ENCODE measurements at regions not wholly inside any gene's neighbourhood (a gene's known extent, or its start where the extent isn't known, plus 50 kb on each side); places are given as distances from the start of the nearest gene placed in this dataset.

- ChIA-PET CTCF (no interaction called here), POLR2A (ENCODE audit: unreplicated experiment) (no interaction called here)
- no peaks in the 10 kb centered on the region for H3K36me3 ChIP-seq (ENCODE audit: low read depth)
- intact Hi-C loops (cut with micrococcal nuclease; ENCODE audit: unreplicated experiment), result no loop called here
- H3K27me3 ChIP-seq (ENCODE audit: insufficient read depth, low read depth), result no peaks in the 10 kb centered on the region
- no peaks in the 10 kb centered on the region for H3K9me2 ChIP-seq (ENCODE audit: insufficient read depth)
- no peaks in the 10 kb centered on the region for H4K20me1 ChIP-seq (ENCODE audit: insufficient read depth)
- DNase-seq, result no peak
- no peaks in the 10 kb centered on the region for H3K9me3 ChIP-seq (ENCODE audit: insufficient read depth, low read depth)
- BruUV-seq (replicated peaks), result no TSS peak
- TF ChIP-seq EZH2 (IDR thresholded peaks at IDR 0.05; ENCODE audit: low read depth), result no peak
- no peak overlapping the region for H3K27ac ChIP-seq
- no peak overlapping the region for H2AFZ ChIP-seq
- H3K4me2 ChIP-seq, result no peak overlapping the region
- no peak overlapping the region for H3K4me3 ChIP-seq
- no peaks in the 10 kb centered on the region for H3K4me1 ChIP-seq (replicated peaks; ENCODE audit: insufficient read depth)
- no peaks in the 10 kb centered on the region for H3F3A ChIP-seq (ENCODE audit: insufficient read depth, low read depth)
- H3K79me2 ChIP-seq (ENCODE audit: low read depth), result no peaks in the 10 kb centered on the region
Observed at GRCh38 chr4:117267317-117267716, 181.9 kb upstream of the TRAM1L1 start.

- CTCF ChIA-PET, result no interaction called here
- Histone ChIP-seq H3K4me2 (no peak overlapping the region), H3K4me3 (no peak overlapping the region), H3K27ac (no peak overlapping the region), H3K9me2 (ENCODE audit: insufficient read depth) (no peaks in the 10 kb centered on the region), H3K79me2 (ENCODE audit: low read depth) (no peaks in the 10 kb centered on the region), H3K9me3 (ENCODE audit: insufficient read depth, low read depth) (no peaks in the 10 kb centered on the region), H2AFZ (no peak overlapping the region), H3F3A (ENCODE audit: insufficient read depth, low read depth) (no peaks in the 10 kb centered on the region), H3K4me1 (replicated peaks; ENCODE audit: insufficient read depth) (no peaks in the 10 kb centered on the region), H4K20me1 (ENCODE audit: insufficient read depth) (no peaks in the 10 kb centered on the region), H3K27me3 (ENCODE audit: insufficient read depth, low read depth) (no peaks in the 10 kb centered on the region), H3K36me3 (ENCODE audit: low read depth) (no peaks in the 10 kb centered on the region)
- TF ChIP-seq EZH2 (IDR thresholded peaks at IDR 0.05; ENCODE audit: low read depth), result no peak
- TF ChIP-seq, protein P1, sequence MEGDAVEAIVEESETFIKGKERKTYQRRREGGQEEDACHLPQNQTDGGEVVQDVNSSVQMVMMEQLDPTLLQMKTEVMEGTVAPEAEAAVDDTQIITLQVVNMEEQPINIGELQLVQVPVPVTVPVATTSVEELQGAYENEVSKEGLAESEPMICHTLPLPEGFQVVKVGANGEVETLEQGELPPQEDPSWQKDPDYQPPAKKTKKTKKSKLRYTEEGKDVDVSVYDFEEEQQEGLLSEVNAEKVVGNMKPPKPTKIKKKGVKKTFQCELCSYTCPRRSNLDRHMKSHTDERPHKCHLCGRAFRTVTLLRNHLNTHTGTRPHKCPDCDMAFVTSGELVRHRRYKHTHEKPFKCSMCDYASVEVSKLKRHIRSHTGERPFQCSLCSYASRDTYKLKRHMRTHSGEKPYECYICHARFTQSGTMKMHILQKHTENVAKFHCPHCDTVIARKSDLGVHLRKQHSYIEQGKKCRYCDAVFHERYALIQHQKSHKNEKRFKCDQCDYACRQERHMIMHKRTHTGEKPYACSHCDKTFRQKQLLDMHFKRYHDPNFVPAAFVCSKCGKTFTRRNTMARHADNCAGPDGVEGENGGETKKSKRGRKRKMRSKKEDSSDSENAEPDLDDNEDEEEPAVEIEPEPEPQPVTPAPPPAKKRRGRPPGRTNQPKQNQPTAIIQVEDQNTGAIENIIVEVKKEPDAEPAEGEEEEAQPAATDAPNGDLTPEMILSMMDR (conservative IDR thresholded peaks at IDR 0.05), result no peak
- BruUV-seq (replicated peaks), result no TSS peak
- no peak for DNase-seq
- intact Hi-C loops (cut with micrococcal nuclease; ENCODE audit: unreplicated experiment), result no loop called here
- POLR2A ChIA-PET (ENCODE audit: unreplicated experiment), result no interaction called here
Observed at GRCh38 chr4:117284736-117285135, 199.4 kb upstream of the TRAM1L1 start.

GRCh38 chr4:117293784-117294183 is 208.4 kb upstream of the TRAM1L1 start:
- intact Hi-C loops (cut with micrococcal nuclease; ENCODE audit: unreplicated experiment), result no loop called here
- TF ChIP-seq EZH2 (IDR thresholded peaks at IDR 0.05; ENCODE audit: low read depth), result no peak
- TF ChIP-seq, protein P1 (conservative IDR thresholded peaks at IDR 0.05), result no peak
- H3K27me3 ChIP-seq (ENCODE audit: insufficient read depth, low read depth), result no peaks in the 10 kb centered on the region
- H4K20me1 ChIP-seq (ENCODE audit: insufficient read depth), result no peaks in the 10 kb centered on the region
- H3F3A ChIP-seq (ENCODE audit: insufficient read depth, low read depth), result no peaks in the 10 kb centered on the region
- no peaks in the 10 kb centered on the region for H3K4me1 ChIP-seq (replicated peaks; ENCODE audit: insufficient read depth)
- H3K36me3 ChIP-seq (ENCODE audit: low read depth), result no peaks in the 10 kb centered on the region
- POLR2A ChIA-PET (ENCODE audit: unreplicated experiment), result no interaction called here
- H3K79me2 ChIP-seq (ENCODE audit: low read depth), result no peaks in the 10 kb centered on the region
- no peaks in the 10 kb centered on the region for H3K9me3 ChIP-seq (ENCODE audit: insufficient read depth, low read depth)
- H3K4me3 ChIP-seq, result no peak overlapping the region
- no peak for DNase-seq
- no peaks in the 10 kb centered on the region for H3K9me2 ChIP-seq (ENCODE audit: insufficient read depth)
- CTCF ChIA-PET, result no interaction called here
- H3K4me2 ChIP-seq, result no peak overlapping the region
- no TSS peak for BruUV-seq (replicated peaks)
- H3K27ac ChIP-seq, result no peak overlapping the region
- H2AFZ ChIP-seq, result no peak overlapping the region

DNA sequence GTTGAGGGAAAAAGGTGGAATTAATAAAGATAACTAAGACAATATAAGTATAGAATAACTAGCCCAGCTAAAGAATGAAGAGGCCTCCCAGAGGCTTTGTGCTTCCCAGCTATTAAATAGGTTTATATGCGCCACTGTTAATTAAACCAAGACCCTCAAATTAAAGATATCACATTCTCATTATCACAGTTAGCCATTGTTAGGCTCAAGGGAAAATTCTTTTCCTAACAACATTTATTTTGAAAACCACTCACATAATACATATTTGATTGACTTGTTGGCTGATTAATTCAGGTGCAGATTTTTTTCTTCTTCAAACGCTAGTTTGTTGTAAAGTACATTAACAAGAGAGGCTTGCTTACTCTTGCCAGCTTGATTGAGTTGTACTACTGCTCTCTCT is 216.8 kb upstream of the TRAM1L1 start:
- intact Hi-C loops (cut with micrococcal nuclease; ENCODE audit: unreplicated experiment), result no loop called here
- H3F3A ChIP-seq (ENCODE audit: insufficient read depth, low read depth), result no peaks in the 10 kb centered on the region
- POLR2A ChIA-PET (ENCODE audit: unreplicated experiment), result no interaction called here
- no peak for DNase-seq
- no peaks in the 10 kb centered on the region for H3K9me3 ChIP-seq (ENCODE audit: insufficient read depth, low read depth)
- no peaks in the 10 kb centered on the region for H3K9me2 ChIP-seq (ENCODE audit: insufficient read depth)
- TF ChIP-seq, protein P1 (conservative IDR thresholded peaks at IDR 0.05), result no peak
- TF ChIP-seq EZH2 (IDR thresholded peaks at IDR 0.05; ENCODE audit: low read depth), result no peak
- no peak overlapping the region for H3K4me2 ChIP-seq
- 0 out of 2 replicates have a peak overlapping the region, but pooled peaks have one; percentile 43 for H2AFZ ChIP-seq
- H4K20me1 ChIP-seq (ENCODE audit: insufficient read depth), result no peaks in the 10 kb centered on the region
- no peaks in the 10 kb centered on the region for H3K36me3 ChIP-seq (ENCODE audit: low read depth)
- CTCF ChIA-PET, result no interaction called here
- no peak overlapping the region for H3K4me3 ChIP-seq
- no peaks in the 10 kb centered on the region for H3K79me2 ChIP-seq (ENCODE audit: low read depth)
- H3K27me3 ChIP-seq (ENCODE audit: insufficient read depth, low read depth), result no peaks in the 10 kb centered on the region
- no peaks in the 10 kb centered on the region for H3K4me1 ChIP-seq (replicated peaks; ENCODE audit: insufficient read depth)
- no peak overlapping the region for H3K27ac ChIP-seq
- no TSS peak for BruUV-seq (replicated peaks)

Measured in PC-9 (cell line).